Gastrocnemius medialis (tissue), 4 donors: ENCODE measurements at regions not wholly inside any gene's neighbourhood (a gene's known extent, or its start where the extent isn't known, plus 50 kb on each side); places are given as distances from the start of the nearest gene placed in this dataset.

Experiments used
- ATAC-seq, 2 donors: fragments of 150-250 bp; one replicate each; pipeline ENCODE4 v1.9.1; 2016
- DNase-seq, 2 donors: peaks; one replicate each; pipeline ENCODE4 v3.0.0-alpha.2; 2019
- H3K27ac ChIP-seq, 4 donors: fragments of 200-600 bp; sonication (generic); 1 replicate in 1 of 4; 2 replicates in 3 of 4; pipeline ENCODE4 v1.5.1; 2016 to 2018; ENCODE audit warnings: mild to moderate bottlenecking in 2 of 4, moderate library complexity in 1 of 4
- H3K27me3 ChIP-seq, 3 donors: fragments of 200-600 bp; sonication (generic) in 2 of 3; 1 replicate in 1 of 3; 2 replicates in 2 of 3; pipeline versions ENCODE4 v1.5.1 to v1.6.0; 2016 to 2019; ENCODE audit warnings: mild to moderate bottlenecking in 1 of 3, moderate library complexity in 1 of 3
- H3K36me3 ChIP-seq, 2 donors: fragments of 200-600 bp; sonication (generic) in 1 of 2; one replicate each; pipeline ENCODE4 v1.5.1; 2017 to 2018
- H3K4me1 ChIP-seq, 2 donors: fragments of 200-600 bp; sonication (generic) in 1 of 2; one replicate each; pipeline ENCODE4 v1.5.1; 2016 to 2017; ENCODE audit warnings: mild to moderate bottlenecking in 2 of 2
- H3K4me3 ChIP-seq, 4 donors: fragments of 200-600 bp; sonication (generic) in 3 of 4; 1 replicate in 1 of 4; 2 replicates in 3 of 4; pipeline ENCODE4 v1.5.1; 2016 to 2019; ENCODE audit warnings: mild to moderate bottlenecking in 2 of 4
- H3K9me3 ChIP-seq, 3 donors: fragments of 200-600 bp; sonication (generic) in 2 of 3; 1 replicate in 1 of 3; 2 replicates in 2 of 3; pipeline ENCODE4 v1.5.1; 2016 to 2019
- POLR2A ChIP-seq, 2 donors: fragments of 450-650 bp; IDR thresholded peaks; one replicate each; pipeline ENCODE4 v1.6.1; 2017; ENCODE audit warnings: antibody characterized with exemption in 2 of 2, mild to moderate bottlenecking in 2 of 2, moderate library complexity in 2 of 2
- in situ Hi-C, 4 donors: fragments of 200-750 bp; cut with MboI; loops; one replicate each; pipeline versions ENCODE4 v1.15.0 to v1.8.0; 2017; ENCODE audit warnings: low sequenced_read_pairs in 4 of 4
- intact Hi-C: fragments of 100-400 bp; cut with DNase I; formaldehyde crosslinking; loops from one replicate; pipeline ENCODE4 v1.15.1; 2023; ENCODE audit warnings: low total_unique reads
- TF ChIP-seq, protein P1 (sequence below), 5 experiments: fragments of 450-650 bp in 3 of 5; fragments of 200-600 bp in 2 of 5; sonication (generic) in 2 of 5; IDR thresholded peaks in 4 of 5; conservative IDR thresholded peaks in 1 of 5; 1 replicate in 4 of 5; 2 replicates in 1 of 5; pipeline ENCODE4 v1.5.1; 2016 to 2019; ENCODE audit warnings: antibody characterized with exemption in 5 of 5, mild to moderate bottlenecking in 3 of 5, moderate library complexity in 3 of 5

DNA sequence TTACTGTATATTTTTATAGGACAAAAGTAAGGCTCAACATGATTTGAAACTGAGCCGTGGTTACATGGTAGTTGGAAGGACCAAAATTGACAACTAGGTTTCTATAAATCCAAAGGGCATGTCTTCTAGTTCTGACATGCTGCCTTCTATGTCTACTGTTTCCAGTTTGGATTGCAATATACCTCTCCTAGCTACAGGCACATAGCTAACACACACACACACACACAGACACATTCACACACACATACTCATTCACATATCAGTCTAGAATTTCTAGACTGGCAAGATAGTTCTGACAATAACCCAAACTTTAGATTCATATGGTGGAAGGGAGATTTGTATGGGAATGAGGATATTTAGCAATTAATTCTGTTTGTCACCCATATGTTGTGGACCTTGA, 544.8 kb upstream of the CAMK1G start:
- no peak for DNase-seq
- H3K36me3 ChIP-seq: no peaks in the 10 kb centered on the region
- H3K4me3 ChIP-seq: no peak overlapping the region
- no peak for ATAC-seq
- in situ Hi-C loops (no loop called here), intact Hi-C loops (no loop called here)
- no peaks in the 10 kb centered on the region for H3K27me3 ChIP-seq
- H3K9me3 ChIP-seq: no peaks in the 10 kb centered on the region
- H3K27ac ChIP-seq: no peak overlapping the region
- TF ChIP-seq, protein P1, sequence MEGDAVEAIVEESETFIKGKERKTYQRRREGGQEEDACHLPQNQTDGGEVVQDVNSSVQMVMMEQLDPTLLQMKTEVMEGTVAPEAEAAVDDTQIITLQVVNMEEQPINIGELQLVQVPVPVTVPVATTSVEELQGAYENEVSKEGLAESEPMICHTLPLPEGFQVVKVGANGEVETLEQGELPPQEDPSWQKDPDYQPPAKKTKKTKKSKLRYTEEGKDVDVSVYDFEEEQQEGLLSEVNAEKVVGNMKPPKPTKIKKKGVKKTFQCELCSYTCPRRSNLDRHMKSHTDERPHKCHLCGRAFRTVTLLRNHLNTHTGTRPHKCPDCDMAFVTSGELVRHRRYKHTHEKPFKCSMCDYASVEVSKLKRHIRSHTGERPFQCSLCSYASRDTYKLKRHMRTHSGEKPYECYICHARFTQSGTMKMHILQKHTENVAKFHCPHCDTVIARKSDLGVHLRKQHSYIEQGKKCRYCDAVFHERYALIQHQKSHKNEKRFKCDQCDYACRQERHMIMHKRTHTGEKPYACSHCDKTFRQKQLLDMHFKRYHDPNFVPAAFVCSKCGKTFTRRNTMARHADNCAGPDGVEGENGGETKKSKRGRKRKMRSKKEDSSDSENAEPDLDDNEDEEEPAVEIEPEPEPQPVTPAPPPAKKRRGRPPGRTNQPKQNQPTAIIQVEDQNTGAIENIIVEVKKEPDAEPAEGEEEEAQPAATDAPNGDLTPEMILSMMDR (IDR thresholded peaks at IDR 0.05 in 4 of 5, conservative IDR thresholded peaks at IDR 0.05 in 1 of 5): no peak
- TF ChIP-seq POLR2A (IDR thresholded peaks at IDR 0.05): no peak
- H3K4me1 ChIP-seq: no peaks in the 10 kb centered on the region

- Histone ChIP-seq H3K27me3 (no peaks in the 10 kb centered on the region), H3K4me3 (no peak overlapping the region), H3K36me3 (no peaks in the 10 kb centered on the region), H3K4me1 (no peaks in the 10 kb centered on the region), H3K27ac (no peak overlapping the region), H3K9me3 (no peaks in the 10 kb centered on the region)
- no peak for DNase-seq
- intact Hi-C loops: no loop called here
- no peak for ATAC-seq
- in situ Hi-C loops: no loop called here
- TF ChIP-seq, protein P1 (IDR thresholded peaks at IDR 0.05 in 4 of 5, conservative IDR thresholded peaks at IDR 0.05 in 1 of 5): no peak
- TF ChIP-seq POLR2A (IDR thresholded peaks at IDR 0.05): no peak
Observed at GRCh38 chr1:209040351-209040750, 543.2 kb upstream of the CAMK1G start.

DNA sequence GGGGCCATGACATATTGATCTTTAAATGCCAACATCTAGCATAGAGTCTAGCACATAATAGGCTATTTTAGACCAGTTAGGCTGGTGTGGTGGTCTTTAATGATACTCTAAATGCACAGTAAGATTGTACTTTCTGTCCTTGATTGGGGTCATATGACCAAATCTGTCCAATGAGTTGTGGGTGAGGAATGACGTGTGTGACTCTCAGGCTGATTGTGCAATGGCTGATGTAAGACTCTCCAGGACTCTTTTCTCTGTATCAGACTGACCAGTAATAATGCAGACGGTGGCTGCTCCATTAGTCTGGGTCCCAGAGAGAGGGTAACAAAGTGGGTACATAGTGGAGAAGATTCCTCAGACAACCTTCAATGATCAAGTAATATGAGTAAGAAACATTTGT, 541.6 kb upstream of the CAMK1G start:
- DNase-seq (no peak), ATAC-seq (no peak)
- Histone ChIP-seq H3K9me3 (no peaks in the 10 kb centered on the region), H3K27me3 (no peaks in the 10 kb centered on the region), H3K36me3 (no peaks in the 10 kb centered on the region), H3K27ac (no peak overlapping the region), H3K4me3 (no peak overlapping the region), H3K4me1 (no peaks in the 10 kb centered on the region)
- in situ Hi-C loops (no loop called here), intact Hi-C loops (no loop called here)
- TF ChIP-seq POLR2A (IDR thresholded peaks at IDR 0.05): no peak

DNA sequence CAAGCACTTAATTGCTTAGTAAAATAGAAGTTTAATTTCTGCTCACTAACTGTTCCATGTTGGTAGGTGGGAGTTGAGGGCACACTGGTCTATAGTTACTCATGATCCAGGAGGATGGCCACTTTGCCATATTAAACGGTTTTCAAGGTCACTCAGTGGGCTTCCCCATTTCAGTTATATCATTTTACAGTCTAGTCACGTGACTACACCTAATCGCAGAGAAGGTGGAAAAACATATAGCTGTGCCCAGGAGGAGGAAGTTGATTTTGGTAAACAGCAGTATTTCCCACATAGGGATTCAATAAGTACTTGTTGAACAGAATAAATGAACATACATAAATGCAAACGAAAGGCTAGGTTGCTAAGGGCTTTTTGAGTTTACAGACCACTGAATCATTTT, 541.1 kb upstream of the CAMK1G start:
- ATAC-seq (no peak), DNase-seq (no peak)
- in situ Hi-C loops: no loop called here
- H3K27ac ChIP-seq: no peak overlapping the region
- intact Hi-C loops: no loop called here
- no peaks in the 10 kb centered on the region for H3K36me3 ChIP-seq
- no peak overlapping the region for H3K4me3 ChIP-seq
- H3K9me3 ChIP-seq: no peaks in the 10 kb centered on the region
- H3K27me3 ChIP-seq: no peaks in the 10 kb centered on the region
- TF ChIP-seq POLR2A (IDR thresholded peaks at IDR 0.05): no peak
- TF ChIP-seq, protein P1 (IDR thresholded peaks at IDR 0.05 in 4 of 5, conservative IDR thresholded peaks at IDR 0.05 in 1 of 5): no peak
- no peaks in the 10 kb centered on the region for H3K4me1 ChIP-seq

DNA sequence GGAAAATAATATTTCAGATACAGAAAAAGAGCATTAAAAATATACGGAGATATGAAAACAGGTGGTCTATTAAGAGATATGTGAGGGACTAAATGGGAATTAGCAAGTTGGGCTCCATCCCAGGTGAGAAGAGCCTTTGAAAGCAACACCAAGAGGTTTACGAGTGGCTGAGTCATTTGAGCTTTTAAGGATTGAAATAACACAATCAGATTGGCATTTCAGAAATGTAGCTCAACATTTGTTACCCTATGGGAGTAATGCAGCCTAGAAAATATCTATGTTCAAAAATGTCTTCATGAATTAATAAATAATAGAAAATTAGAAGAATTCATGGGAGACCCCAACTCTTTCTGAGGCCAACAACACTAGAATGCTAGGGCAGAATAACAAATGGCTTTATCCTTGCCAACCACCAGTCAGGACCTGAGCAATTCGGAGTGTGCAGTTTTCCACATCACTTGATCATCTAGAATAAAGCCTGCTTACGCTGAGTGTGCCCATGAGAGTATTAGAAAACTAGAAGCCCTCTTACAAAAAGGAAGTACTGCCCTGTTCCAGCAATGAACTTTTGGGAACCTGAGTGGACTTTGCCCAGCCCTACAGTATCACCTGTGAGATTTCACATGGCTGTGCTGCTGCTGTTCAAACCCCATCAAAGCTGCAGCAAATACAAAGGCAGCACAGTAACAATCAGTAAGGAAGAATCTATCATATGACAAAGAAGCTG, 538.0 kb upstream of the CAMK1G start:
- Histone ChIP-seq H3K9me3 (no peaks in the 10 kb centered on the region), H3K27ac (no peak overlapping the region), H3K36me3 (no peaks in the 10 kb centered on the region), H3K4me1 (no peaks in the 10 kb centered on the region), H3K4me3 (no peak overlapping the region), H3K27me3 (no peaks in the 10 kb centered on the region)
- TF ChIP-seq, protein P1 (IDR thresholded peaks at IDR 0.05 in 4 of 5, conservative IDR thresholded peaks at IDR 0.05 in 1 of 5): no peak
- no peak for TF ChIP-seq POLR2A (IDR thresholded peaks at IDR 0.05)
- intact Hi-C loops: no loop called here
- ATAC-seq (no peak), DNase-seq (no peak)
- in situ Hi-C loops: no loop called here
